C4-2B (cell line): ENCODE measurements at regions not wholly inside any gene's neighbourhood (a gene's known extent, or its start where the extent isn't known, plus 50 kb on each side); places are given as distances from the start of the nearest gene placed in this dataset.
"Not testable (repeated sequence)": the region's sequence is repeated elsewhere in the genome, so short reads cannot be mapped to it uniquely, and the experiment has no call there.

Experiments used
- H3K27ac ChIP-seq: fragments of 450-650 bp; 2 replicates; pipeline ENCODE4 v1.5.1; 2017
- CTCF ChIP-seq: fragments of 450-650 bp; conservative IDR thresholded peaks from 2 replicates; pipeline ENCODE4 v1.5.1; 2017; ENCODE audit warnings: mild to moderate bottlenecking
- ZFX ChIP-seq: fragments of 450-650 bp; IDR thresholded peaks from 2 replicates; pipeline ENCODE4 v1.6.1; 2017

- no peak overlapping the region for H3K27ac ChIP-seq
- TF ChIP-seq CTCF (peak; percentile 50), ZFX (no peak)
These were observed 408.6 kb upstream of the ADGRB3 start for GRCh38 chr6:68226460-68226859.

- TF ChIP-seq CTCF (no peak), ZFX (no peak)
These were observed 409.4 kb upstream of the ADGRB3 start for GRCh38 chr6:68225729-68226128.

GRCh38 chr6:68211242-68211795, 423.8 kb upstream of the ADGRB3 start:
- H3K27ac ChIP-seq, result no peak overlapping the region
- TF ChIP-seq ZFX (no peak), CTCF (no peak)

More at GRCh38 chr6:68225729-68226128, 409.4 kb upstream of the ADGRB3 start:
- H3K27ac ChIP-seq, result no peak overlapping the region

- not testable (repeated sequence) for H3K27ac ChIP-seq
These were observed 427.5 kb upstream of the ADGRB3 start for GRCh38 chr6:68207612-68208011.

GRCh38 chr6:68200929-68201328, 434.2 kb upstream of the ADGRB3 start:
- no peak for TF ChIP-seq CTCF
- TF ChIP-seq ZFX, result no peak
- no peak overlapping the region for H3K27ac ChIP-seq

- TF ChIP-seq CTCF (no peak), ZFX (no peak)
- no peak overlapping the region for H3K27ac ChIP-seq
These were observed 437.7 kb upstream of the ADGRB3 start for GRCh38 chr6:68197356-68197755.

- no peak overlapping the region for H3K27ac ChIP-seq
- peak; percentile 51 for TF ChIP-seq CTCF
- no peak for TF ChIP-seq ZFX
These were observed 438.4 kb upstream of the ADGRB3 start for GRCh38 chr6:68196645-68197044.

GRCh38 chr6:68195753-68196152, 439.3 kb upstream of the ADGRB3 start:
- H3K27ac ChIP-seq, result not testable (repeated sequence)
